HCT116 (cell line): ENCODE measurements at regions not wholly inside any gene's neighbourhood (a gene's known extent, or its start where the extent isn't known, plus 50 kb on each side); places are given as distances from the start of the nearest gene placed in this dataset.

Experiments
- ATAC-seq: fragments of 200-7000 bp; cut with Tn5 transposase; 2 replicates; pipeline ENCODE4 v1.9.1; 2020; ENCODE audit warnings: mild to moderate bottlenecking, moderate library complexity
- BruUV-seq: library from RNA; stranded (reverse); fragments of 400-500 nt; replicated peaks from 2 replicates; lab custom pipeline; 2021; lab: Mats Ljungman, UMichigan
- CTCF ChIA-PET: fragments of 300-600 bp; sonication (Branson Sonifier 250); formaldehyde crosslinking; loops from one replicate; lab custom pipeline; 2021; ENCODE audit warnings: antibody characterized with exemption; lab: Charles Lee
- POLR2A ChIA-PET: fragments of 300-600, 350-600 bp; sonication (Branson Sonifier 250); formaldehyde crosslinking; loops from one replicate; lab custom pipeline; 2021; ENCODE audit warnings: antibody characterized with exemption; lab: Charles Lee
- RAD21 ChIA-PET, 2 experiments: fragments of 300-600 bp; sonication (Branson Sonifier 250); formaldehyde crosslinking; loops; one replicate each; lab custom pipeline; 2023; ENCODE audit warnings: low total read pairs in 2 of 2; ENCODE audit not compliant: uncharacterized antibody in 2 of 2, unreplicated experiment in 2 of 2, low non-redundant PET in 1 of 2; lab: Charles Lee
- DNase-seq: peaks from one replicate; pipeline ENCODE4 v3.0.0-alpha.2; 2010; ENCODE audit warnings: low read depth, low spot score
- H2AFZ ChIP-seq: fragments of 200-600 bp; shearing (Covaris generic), sonication (generic); 2 replicates; pipeline ENCODE4 v1.6.1; 2017; ENCODE audit warnings: low read depth, mixed run types, mixed read lengths, antibody characterized with exemption, low read length; ENCODE audit not compliant: poor library complexity, severe bottlenecking
- H3K27ac ChIP-seq: 2 replicates; pipeline ENCODE4 v1.5.1; 2012; ENCODE audit warnings: low read depth, low read length
- H3K27me3 ChIP-seq: fragments of 200-600 bp; sonication (generic); 2 replicates; pipeline ENCODE4 v1.6.1; 2016; ENCODE audit warnings: mixed run types, low read length, mixed read lengths; ENCODE audit not compliant: insufficient read depth
- H3K36me3 ChIP-seq, 2 experiments: fragments of 200-500 bp in 1 of 2; fragments of 200-600 bp in 1 of 2; sonication (Bioruptor generic) in 1 of 2; sonication (generic) in 1 of 2; 2 replicates each; pipeline versions ENCODE4 v1.5.1 to v1.6.1; 2014 to 2016; ENCODE audit warnings: low read length in 2 of 2, inconsistent platforms in 1 of 2, mixed read lengths in 1 of 2, mixed run types in 1 of 2; ENCODE audit not compliant: insufficient read depth in 2 of 2, control insufficient read depth in 1 of 2
- H3K4me1 ChIP-seq, 2 experiments: fragments of 200-600 bp in 1 of 2; sonication (generic) in 1 of 2; 2 replicates each; pipeline versions ENCODE4 v1.5.1 to v1.6.1; 2012 to 2017; ENCODE audit warnings: low read length in 2 of 2, inconsistent platforms in 1 of 2, mild to moderate bottlenecking in 1 of 2, mixed read lengths in 1 of 2, mixed run types in 1 of 2, moderate library complexity in 1 of 2; ENCODE audit not compliant: insufficient read depth in 2 of 2, control insufficient read depth in 1 of 2
- H3K4me2 ChIP-seq: fragments of 200-600 bp; sonication (generic); 2 replicates; pipeline ENCODE4 v1.6.1; 2017; ENCODE audit warnings: mixed run types, low read length, mixed read lengths
- H3K4me3 ChIP-seq, 2 experiments: fragments of 200-600 bp in 1 of 2; sonication (generic) in 1 of 2; replicated peaks in 1 of 2; 2 replicates each; pipeline ENCODE4 v1.5.1; 2011 to 2016; ENCODE audit warnings: low read length in 2 of 2, control low read depth in 1 of 2, low read depth in 1 of 2, mild to moderate bottlenecking in 1 of 2, mixed read lengths in 1 of 2, mixed run types in 1 of 2
- H3K79me2 ChIP-seq: fragments of 200-600 bp; sonication (generic); 2 replicates; pipeline ENCODE4 v1.6.1; 2017; ENCODE audit warnings: mild to moderate bottlenecking, mixed run types, low read length, moderate library complexity, mixed read lengths; ENCODE audit not compliant: insufficient read depth
- H3K9ac ChIP-seq: fragments of 200-600 bp; sonication (generic); 2 replicates; pipeline ENCODE4 v1.6.1; 2016; ENCODE audit warnings: low read length, mixed read lengths
- H3K9me2 ChIP-seq: fragments of 200-600 bp; sonication (generic), shearing (Covaris generic); 2 replicates; pipeline ENCODE4 v1.6.1; 2017; ENCODE audit warnings: mixed run types, mild to moderate bottlenecking, moderate library complexity; ENCODE audit not compliant: insufficient read depth
- H3K9me3 ChIP-seq, 2 experiments: fragments of 200-500 bp in 1 of 2; fragments of 200-600 bp in 1 of 2; sonication (Bioruptor generic) in 1 of 2; sonication (generic) in 1 of 2; 2 replicates each; pipeline ENCODE4 v1.6.1; 2014 to 2017; ENCODE audit warnings: low read length in 2 of 2, mixed read lengths in 2 of 2, inconsistent platforms in 1 of 2, low read depth in 1 of 2, mild to moderate bottlenecking in 1 of 2, mixed run types in 1 of 2, moderate library complexity in 1 of 2; ENCODE audit not compliant: control insufficient read depth in 1 of 2, insufficient read depth in 1 of 2
- H4K20me1 ChIP-seq: fragments of 200-600 bp; sonication (generic), shearing (Covaris generic); 2 replicates; pipeline ENCODE4 v1.6.1; 2017; ENCODE audit warnings: mixed run types, mild to moderate bottlenecking, moderate library complexity; ENCODE audit not compliant: insufficient read depth
- ATF3 ChIP-seq: IDR thresholded peaks from 2 replicates; pipeline ENCODE4 v1.6.1; 2012
- CBX3 ChIP-seq: IDR thresholded peaks from 2 replicates; pipeline ENCODE4 v1.6.1; 2012; ENCODE audit warnings: low read depth
- EGR1 ChIP-seq: IDR thresholded peaks from 2 replicates; pipeline ENCODE4 v1.6.1; 2012; ENCODE audit warnings: low read depth
- EZH2phosphoT487 ChIP-seq: fragments of 200-600 bp; IDR thresholded peaks from 2 replicates; pipeline ENCODE4 v1.6.1; 2018; ENCODE audit warnings: antibody characterized with exemption, borderline replicate concordance
- FOSL1 ChIP-seq: IDR thresholded peaks from 2 replicates; pipeline ENCODE4 v1.6.1; 2012; ENCODE audit warnings: low read depth
- JUND ChIP-seq: IDR thresholded peaks from 2 replicates; pipeline ENCODE4 v1.6.1; 2012
- MAX ChIP-seq: IDR thresholded peaks from 2 replicates; pipeline ENCODE4 v1.6.1; 2012
- POLR2A ChIP-seq: IDR thresholded peaks from 2 replicates; pipeline ENCODE4 v1.7.0; 2011; ENCODE audit warnings: borderline replicate concordance; ENCODE audit not compliant: insufficient read depth, insufficient read length; ENCODE audit errors: extremely low read depth
- POLR2AphosphoS5 ChIP-seq: IDR thresholded peaks from 2 replicates; pipeline ENCODE4 v1.6.1; 2011; ENCODE audit warnings: mild to moderate bottlenecking, low read depth, low read length, moderate library complexity
- RAD21 ChIP-seq: IDR thresholded peaks from 2 replicates; pipeline ENCODE4 v1.6.1; 2012; ENCODE audit warnings: low read depth, mild to moderate bottlenecking
- SIN3A ChIP-seq: IDR thresholded peaks from 2 replicates; pipeline ENCODE4 v1.6.1; 2012; ENCODE audit warnings: low read depth
- SRF ChIP-seq: IDR thresholded peaks from 2 replicates; pipeline ENCODE4 v1.6.1; 2012; ENCODE audit warnings: low read depth
- TCF7L2 ChIP-seq: IDR thresholded peaks from 2 replicates; pipeline ENCODE4 v1.7.0; 2011; ENCODE audit warnings: borderline replicate concordance, inconsistent platforms; ENCODE audit not compliant: insufficient read depth, insufficient read length; ENCODE audit errors: extremely low read depth
- YY1 ChIP-seq: IDR thresholded peaks from 2 replicates; pipeline ENCODE4 v1.6.1; 2011; ENCODE audit warnings: low read length, low read depth, moderate library complexity, mild to moderate bottlenecking; ENCODE audit not compliant: insufficient replicate concordance; ENCODE audit errors: extremely low read depth
- ZBTB33 ChIP-seq: IDR thresholded peaks from 2 replicates; pipeline ENCODE4 v1.6.1; 2011; ENCODE audit warnings: mild to moderate bottlenecking, low read length, moderate library complexity; ENCODE audit not compliant: insufficient replicate concordance; ENCODE audit errors: extremely low read depth
- ZFX ChIP-seq: fragments of 450-650 bp; IDR thresholded peaks from 2 replicates; pipeline ENCODE4 v1.6.1; 2017
- ZNF274 ChIP-seq: fragments of 200-500 bp; sonication (Bioruptor generic); IDR thresholded peaks from 2 replicates; pipeline ENCODE4 v1.6.1; 2014; ENCODE audit warnings: mild to moderate bottlenecking, low read depth, low read length, inconsistent platforms
- intact Hi-C: fragments of 100-400 bp; cut with micrococcal nuclease; formaldehyde crosslinking; loops from 2 replicates; pipeline ENCODE4 v1.10.0; 2022

GRCh38 chr14:43939836-43940235 lies 567.2 kb downstream of the FSCB start (continued):
- no peak for TF ChIP-seq ZBTB33
- no peak for TF ChIP-seq JUND
- no peak for TF ChIP-seq RAD21
- no peak for TF ChIP-seq MAX

GRCh38 chr14:43938588-43939281 lies 568.3 kb downstream of the FSCB start:
- H3K9me2 ChIP-seq = no peaks in the 10 kb centered on the region
- BruUV-seq = no TSS peak
- no peak for ATAC-seq
- H3K4me3 ChIP-seq = no peak overlapping the region
- RAD21 ChIA-PET = no interaction called here
- H3K27me3 ChIP-seq = no peaks in the 10 kb centered on the region
- no peaks in the 10 kb centered on the region for H3K36me3 ChIP-seq
- no peak for TF ChIP-seq SRF
- TF ChIP-seq YY1 = no peak
- TF ChIP-seq JUND = no peak
- TF ChIP-seq POLR2AphosphoS5 = no peak
- no peak for TF ChIP-seq ZBTB33
- no peak for TF ChIP-seq ZNF274
- no peak for TF ChIP-seq FOSL1
- TF ChIP-seq SIN3A = no peak
- TF ChIP-seq MAX = no peak
- TF ChIP-seq EZH2phosphoT487 = no peak
- TF ChIP-seq ATF3 = no peak
- no peak for TF ChIP-seq TCF7L2
- TF ChIP-seq CBX3 = no peak
- TF ChIP-seq ZFX = no peak
- no peak for TF ChIP-seq POLR2A
- no peak for TF ChIP-seq EGR1
- H3K9ac ChIP-seq = no peak overlapping the region
- no peaks in the 10 kb centered on the region for H3K79me2 ChIP-seq
- H3K9me3 ChIP-seq = no peaks in the 10 kb centered on the region
- no peaks in the 10 kb centered on the region for H3K4me1 ChIP-seq
- H3K4me2 ChIP-seq = no peak overlapping the region
- POLR2A ChIA-PET = no interaction called here
- no peak for DNase-seq
- H4K20me1 ChIP-seq = no peaks in the 10 kb centered on the region
- H2AFZ ChIP-seq = no peak overlapping the region
- no peak overlapping the region for H3K27ac ChIP-seq
- CTCF ChIA-PET = no interaction called here
- intact Hi-C loops = no loop called here
